ENCODE measurements at regions not wholly inside any gene's neighbourhood (a gene's known extent, or its start where the extent isn't known, plus 50 kb on each side); places are given as distances from the start of the nearest gene placed in this dataset.
A peak's percentile ranks its signal among the peaks of the same experiment; 100 is the strongest.
"Not testable (repeated sequence)": the region's sequence is repeated elsewhere in the genome, so short reads cannot be mapped to it uniquely, and the experiment has no call there.

DNA sequence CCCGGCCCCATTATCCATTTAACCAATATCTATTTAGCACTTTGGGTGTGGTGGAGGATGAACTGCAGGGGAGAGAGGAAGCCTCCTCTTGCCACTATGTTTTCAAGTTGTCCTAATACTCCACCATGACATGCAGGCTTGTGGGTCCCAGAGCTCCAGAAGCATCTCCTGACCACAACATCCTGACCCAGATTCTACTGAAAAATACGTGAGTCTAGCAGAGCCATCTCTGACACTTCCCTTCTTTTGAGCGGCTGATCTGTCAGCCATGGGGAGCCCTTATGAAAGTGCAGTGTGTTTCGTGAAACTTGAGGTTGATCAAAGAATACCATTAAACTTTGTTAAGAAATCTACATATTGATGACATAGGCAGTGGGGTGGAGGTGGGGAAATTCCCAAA is 126.6 kb downstream of the UNC93B1 start:
- not testable (repeated sequence) for DNase-seq (ENCODE audit: low spot score)

DNA sequence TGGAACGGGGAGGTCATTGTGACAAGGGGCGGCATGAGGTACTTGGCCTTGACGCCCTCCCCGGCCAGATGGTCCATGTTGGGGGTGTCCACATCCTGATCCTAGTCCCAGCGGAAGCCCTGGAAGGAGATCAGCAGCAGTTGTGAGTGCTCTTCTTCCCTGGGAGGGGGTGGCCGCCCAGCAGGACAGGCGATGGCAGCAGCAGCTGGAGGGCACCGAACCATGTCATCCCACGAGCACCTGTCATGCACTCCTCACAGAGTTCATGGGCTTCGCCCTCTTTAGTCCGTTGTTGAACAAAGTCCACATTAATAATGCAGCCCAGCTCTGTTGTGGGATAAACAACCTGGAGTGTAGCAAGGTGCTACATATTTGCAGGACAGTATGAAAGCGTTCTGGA is 130.7 kb downstream of the UNC93B1 start:
- DNase-seq (ENCODE audit: low spot score), result not testable (repeated sequence)

DNA sequence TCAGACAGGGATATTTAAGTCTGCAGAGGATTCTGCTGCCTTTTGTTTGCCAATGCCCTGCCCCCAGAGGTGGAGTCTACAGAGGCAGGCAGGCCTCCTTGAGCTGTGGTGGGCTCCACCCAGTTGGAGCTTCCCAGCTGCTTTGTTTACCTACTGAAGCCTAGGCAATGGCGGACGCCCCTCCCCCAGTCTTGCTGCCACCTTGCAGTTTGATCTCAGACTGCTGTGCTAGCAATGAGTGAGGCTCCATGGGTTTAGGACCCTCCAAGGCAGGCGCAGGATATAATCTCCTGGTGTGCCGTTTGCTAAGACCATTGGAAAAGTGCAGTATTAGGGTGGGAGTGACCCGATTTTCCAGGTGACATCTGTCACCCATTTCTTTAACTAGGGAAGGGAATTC is 132.7 kb downstream of the UNC93B1 start:
- DNase-seq (ENCODE audit: low spot score), result not testable (repeated sequence)

DNA sequence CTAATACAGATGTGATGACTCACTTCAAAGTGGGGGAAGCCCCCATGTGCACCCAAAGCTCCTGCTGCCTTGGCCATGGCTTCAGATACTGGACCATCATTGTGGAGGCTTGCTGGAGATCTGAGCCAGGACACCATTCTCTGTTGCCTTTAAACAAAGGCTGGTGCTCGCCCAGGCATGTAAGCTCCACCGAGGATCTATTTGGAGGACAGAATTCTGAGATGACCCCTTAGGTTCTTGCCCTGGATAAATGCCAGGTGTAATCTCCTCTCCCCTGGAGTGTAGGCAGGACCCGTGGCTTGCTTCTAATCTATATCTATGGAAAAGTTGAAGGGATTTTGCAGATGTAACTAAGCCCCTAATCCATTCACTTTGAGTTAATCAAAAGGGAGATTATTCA is 141.0 kb downstream of the UNC93B1 start:
- DNase-seq (ENCODE audit: low spot score), result not testable (repeated sequence)

DNA sequence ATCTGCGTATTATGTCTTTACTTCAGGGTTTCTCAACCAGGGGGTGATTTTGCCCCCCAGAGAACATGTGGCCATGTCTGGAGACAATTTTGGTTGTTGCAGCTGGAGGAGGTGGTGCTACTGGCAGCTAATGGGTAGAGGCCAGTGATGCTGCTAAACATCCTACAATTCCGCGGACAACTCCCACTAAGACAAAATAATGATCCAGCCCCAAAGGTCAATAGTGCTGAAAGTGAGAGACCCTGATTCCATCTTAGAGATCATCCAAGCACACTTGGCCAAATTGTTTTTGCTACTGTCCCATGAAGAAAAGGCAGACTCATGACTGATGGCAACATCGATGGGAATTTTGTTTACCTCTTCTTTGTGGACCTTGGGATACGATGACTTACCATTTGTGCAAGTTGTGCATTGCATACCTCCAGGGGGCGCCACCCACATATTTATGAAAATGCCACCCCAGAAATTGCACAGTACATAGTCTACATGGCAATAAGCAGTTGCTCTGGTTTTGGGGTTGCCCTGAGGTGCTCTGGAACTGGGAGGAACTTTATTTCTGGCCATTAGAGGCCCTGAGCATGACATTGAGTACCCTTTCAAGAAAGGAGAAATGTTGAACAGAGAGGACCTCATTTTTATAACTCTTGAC is 144.3 kb downstream of the UNC93B1 start:
- DNase-seq (ENCODE audit: low spot score), result not testable (repeated sequence)

DNA sequence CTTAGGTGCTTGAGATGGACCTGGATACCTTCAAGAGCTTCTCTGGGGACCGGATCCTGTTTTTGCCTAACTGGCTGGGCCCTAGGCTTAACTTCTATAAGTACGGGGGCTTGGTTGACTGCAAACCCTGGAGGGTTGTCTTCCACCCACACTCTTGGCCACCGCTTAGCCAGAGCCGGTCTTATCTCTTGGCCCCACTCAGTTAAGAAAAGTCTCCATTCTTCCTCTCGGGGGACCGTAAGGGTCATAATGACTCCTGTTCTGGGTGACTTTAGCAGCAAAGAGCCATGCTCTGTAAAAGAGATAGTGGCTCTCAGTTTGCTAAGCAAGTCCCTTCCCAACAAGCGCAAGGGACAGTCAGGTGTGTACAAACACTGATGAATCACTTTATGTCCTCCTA is 153.2 kb downstream of the UNC93B1 start:
- DNase-seq (ENCODE audit: low spot score), result not testable (repeated sequence)

DNA sequence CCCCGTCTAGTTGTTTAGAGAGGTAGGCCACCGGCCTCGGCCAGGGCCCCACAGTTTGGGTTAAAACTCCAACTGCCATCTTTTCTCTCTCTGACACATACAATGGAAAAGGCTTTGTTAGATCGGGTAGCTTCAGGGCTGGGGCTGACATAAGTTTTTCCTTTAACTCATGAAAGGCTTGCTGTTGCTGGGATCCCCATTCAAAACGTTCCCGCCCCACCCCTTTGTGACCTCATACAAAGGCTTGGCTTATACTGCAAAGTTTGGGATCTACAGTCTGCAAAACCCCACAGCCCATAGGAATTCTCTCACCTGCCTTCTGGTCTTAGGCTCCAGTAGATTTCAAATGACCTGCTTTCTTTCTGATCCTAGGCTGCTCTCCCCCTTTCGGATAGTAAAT is 154.1 kb downstream of the UNC93B1 start:
- not testable (repeated sequence) for DNase-seq (ENCODE audit: low spot score)

DNA sequence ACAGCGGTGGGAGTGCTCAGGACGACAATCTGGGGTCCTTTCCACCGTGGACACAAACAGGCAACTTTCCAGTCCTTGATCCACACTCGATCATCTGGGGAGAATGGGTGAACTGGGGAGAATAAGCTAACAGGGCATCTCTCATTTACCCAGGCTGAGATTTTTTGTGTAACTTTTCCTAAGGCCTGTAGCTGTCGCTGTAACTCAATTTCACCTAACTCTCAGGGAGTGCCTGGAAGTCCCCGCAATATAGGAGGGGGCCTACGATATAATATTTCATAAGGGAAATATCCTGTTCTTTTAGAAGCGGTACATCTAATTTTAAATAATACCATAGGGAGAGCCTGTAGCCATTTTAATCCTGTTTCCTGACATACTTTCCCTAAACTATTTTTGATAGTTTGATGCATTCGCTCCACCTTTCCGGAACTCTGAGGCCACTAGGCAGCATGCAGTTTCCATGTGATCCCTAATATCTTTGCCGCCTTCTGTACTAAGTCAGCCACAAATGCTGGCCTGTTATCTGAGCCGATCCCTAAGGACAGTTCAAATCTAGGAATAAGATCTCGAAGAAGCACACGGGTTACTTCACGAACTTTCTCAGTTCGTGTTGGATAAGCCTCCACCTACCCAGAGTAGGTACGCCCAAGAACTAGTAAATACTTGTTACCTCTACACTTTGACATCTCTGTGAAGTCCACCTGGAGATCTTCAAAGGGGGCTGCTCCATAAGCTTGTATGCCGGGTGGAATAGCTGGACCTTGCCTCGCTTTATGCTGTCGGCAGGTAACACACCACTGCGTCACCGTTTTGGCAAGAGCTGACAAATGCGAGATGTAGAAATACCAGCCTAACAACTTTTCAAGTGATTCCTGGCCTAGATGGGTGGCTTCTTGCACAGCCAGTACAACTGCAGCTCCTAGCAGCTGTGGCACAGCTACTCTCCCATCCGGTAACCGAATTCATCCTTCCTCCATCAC is 155.7 kb downstream of the UNC93B1 start:
- DNase-seq (ENCODE audit: low spot score), result not testable (repeated sequence)

DNA sequence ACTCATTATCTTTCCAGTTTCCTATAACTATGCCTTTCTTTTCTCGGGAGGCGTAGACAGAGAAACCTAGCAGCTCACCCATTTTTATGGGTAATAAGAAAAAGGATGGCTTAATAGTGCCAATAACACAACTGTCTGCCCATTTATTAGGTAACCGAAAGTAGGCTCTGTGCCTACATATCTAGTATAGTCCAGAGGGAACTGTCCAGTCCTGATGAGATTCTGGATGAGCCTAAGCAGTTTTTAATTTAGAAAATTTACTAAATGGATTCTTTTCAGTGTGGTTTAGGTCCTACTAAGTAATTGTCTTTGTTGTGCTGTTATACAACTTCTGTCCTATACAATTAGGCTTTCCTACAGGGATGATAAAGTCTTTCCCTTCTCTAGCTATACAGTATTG is 157.6 kb downstream of the UNC93B1 start:
- DNase-seq (ENCODE audit: low spot score), result not testable (repeated sequence)

DNA sequence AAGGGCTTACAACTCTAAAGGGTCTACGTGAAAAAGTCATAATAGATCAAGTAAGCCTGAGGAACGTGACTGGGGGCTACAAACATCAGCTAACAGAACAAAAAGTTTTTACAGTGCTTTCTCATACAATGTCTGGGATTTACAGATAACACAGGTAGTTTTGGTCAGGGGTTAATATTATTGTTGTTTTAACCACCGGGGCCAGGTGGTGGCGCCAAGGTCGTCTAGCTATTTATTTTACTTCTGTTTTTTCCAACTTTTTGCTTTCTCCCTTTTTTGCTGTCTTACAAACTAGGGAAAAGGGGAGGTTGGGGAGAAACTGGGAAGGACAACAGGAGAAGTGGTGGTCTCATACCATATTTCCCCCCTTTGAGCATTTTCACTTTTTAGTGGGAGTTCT is 158.6 kb downstream of the UNC93B1 start:
- DNase-seq (ENCODE audit: low spot score), result not testable (repeated sequence)

DNA sequence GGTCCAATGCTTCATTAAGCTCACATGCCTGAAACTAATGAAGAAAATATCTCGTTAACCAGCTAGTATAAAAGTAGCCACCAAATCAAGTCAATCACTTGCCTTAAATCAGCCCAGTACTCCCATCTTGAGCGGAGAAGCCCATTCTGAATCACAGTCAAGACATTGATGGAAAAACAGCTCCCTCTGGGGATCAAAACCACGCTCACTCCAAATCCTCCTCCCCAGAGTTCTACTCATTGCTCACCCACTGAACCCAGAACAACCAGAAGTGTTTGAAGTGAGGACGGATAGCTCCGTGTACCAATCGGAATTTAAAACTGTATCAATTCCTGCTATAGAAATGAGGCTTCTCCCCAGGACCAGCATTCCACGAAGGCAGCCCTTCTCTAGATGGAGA is 163.3 kb downstream of the UNC93B1 start:
- not testable (repeated sequence) for DNase-seq (ENCODE audit: low spot score)

DNA sequence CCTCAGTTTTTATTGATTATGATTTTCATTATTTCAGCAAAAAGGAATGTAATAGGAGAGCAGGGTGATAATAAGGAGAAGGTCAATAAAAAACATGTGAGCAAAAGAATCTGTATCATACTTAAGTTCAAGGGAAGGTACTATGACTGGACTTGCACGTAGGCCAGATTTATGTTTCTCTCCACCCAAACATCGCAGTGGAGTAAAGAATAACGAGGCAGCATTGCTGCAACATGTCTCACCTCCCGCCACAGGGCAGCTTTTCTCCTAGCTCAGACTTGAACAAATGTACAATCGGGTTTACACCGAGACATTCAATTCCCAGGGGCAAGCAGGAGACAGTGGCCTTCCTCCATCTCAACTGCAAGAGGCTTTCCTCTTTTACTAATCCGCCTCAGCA is 155.7 kb upstream of the ALDH3B2 start:
- DNase-seq (ENCODE audit: low spot score), result not testable (repeated sequence)

DNA sequence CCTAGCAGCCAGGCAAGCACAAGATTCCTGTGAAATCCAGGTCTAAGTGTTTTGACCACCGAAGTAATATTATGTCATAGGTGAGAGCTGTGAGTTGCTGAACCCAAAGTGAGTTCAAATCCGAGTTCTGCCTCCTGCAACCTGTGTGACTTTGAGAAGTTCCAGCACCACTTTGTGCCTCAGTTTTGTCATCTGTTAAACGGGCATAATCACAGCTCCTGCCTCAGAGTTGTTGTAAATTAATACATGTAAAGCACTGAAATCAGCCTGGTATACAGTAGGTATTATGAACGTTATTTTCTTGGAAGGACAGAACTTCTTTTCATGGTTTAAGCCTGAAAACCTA is 152.5 kb upstream of the ALDH3B2 start:
- not testable (repeated sequence) for DNase-seq (ENCODE audit: low spot score)

DNA sequence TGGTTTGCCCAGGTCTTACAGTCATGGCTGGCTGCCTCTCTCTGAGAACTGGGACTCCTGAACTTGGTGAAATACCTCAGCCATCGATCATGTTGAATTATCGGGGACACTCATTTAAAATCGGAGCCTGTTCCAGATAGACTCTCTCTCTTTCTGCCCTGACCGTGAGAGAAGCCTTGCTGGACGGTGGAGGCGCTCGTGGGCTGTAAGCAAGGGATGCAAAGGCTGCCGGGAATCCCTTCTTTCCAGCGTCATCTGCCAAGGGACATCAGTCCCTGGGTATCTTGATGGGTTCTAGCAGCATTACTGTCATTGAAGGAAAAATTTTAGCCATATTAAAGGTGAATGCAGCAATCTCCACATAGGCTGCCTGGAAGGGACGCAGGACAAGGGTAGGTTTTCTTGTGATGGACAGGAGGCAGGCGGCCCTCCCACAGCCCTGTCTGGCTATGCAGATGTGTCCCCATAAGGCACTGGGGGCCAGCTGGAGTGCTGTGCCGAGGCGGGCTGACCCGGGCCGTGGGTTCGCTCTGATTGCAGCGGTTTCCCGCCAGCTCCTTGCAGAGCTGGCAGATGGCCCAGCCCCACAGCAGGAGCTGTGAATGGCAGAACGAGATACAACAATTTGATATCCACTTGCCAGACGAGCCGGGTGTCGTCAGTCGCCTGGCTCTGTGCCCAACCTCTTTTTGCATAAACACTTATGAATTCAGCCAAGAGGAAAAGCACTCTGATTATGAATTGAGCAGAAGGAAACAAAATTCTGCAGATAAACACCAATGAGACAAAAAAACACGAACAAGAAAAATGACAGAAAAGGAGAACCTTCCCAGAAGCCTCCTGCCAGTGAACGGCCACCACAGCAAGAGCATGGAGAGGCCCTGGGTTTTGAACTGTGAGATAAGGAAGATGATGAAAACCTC is 151.9 kb upstream of the ALDH3B2 start:
- DNase-seq (ENCODE audit: low spot score), result peak; percentile 91

DNA sequence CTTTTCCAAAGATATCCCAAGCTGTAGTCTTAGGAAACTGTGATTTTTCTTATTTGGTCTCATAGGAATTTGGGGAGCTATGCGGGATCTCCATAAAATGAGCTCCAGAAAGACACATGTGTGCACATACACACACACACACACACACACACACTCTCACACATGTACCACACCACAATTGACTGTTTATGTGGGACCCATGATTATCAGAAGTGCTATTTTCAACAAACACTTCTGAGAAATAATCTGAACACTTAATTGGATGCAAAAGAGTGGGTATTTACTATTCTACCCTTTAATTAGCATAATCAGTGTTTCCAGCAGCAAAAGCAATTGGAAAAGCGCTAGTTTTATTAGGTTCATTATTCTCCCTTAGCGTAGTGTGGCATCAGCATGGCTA is 150.4 kb upstream of the ALDH3B2 start:
- not testable (repeated sequence) for DNase-seq (ENCODE audit: low spot score)

DNA sequence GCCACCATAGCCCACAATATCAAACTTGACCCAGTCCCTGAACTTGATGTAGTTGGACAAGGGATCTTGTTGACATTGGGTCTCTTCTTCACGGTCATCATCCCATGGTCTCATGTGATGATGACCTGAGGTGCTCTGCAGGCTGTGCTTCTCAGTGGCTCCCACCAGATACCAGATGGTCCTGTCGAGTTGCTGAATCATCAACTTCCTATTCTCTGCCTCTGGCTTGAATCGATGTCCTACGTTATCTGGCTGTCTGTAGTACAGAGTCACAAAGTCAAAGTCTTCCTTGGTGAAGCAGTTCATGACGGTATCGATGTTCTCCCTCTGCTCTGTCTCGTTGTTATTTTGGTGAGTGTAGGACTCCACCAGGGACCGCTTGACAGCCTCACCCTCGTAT is 145.7 kb upstream of the ALDH3B2 start:
- no peak for DNase-seq (ENCODE audit: low spot score)

DNA sequence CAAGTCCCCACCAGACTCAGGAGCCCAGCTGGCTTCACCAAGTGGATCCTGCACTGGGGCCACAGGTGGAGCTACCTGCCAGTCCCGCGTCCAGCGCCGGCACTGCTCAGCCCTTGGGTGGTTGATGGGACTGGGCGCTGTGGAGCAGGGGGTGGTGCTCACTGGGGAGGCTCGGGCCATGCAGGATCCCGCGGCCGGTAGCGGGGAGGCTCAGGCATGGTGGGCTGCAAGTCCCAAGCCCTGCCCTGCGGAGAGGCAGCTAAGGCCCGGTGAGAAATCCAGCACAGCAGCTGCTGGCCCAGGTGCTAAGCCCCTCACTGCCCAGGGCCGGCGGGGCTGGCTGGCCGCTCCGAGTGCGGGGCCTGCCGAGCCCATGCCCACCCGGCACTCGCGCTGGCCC is 143.1 kb upstream of the ALDH3B2 start:
- DNase-seq (ENCODE audit: low spot score), result not testable (repeated sequence)

DNA sequence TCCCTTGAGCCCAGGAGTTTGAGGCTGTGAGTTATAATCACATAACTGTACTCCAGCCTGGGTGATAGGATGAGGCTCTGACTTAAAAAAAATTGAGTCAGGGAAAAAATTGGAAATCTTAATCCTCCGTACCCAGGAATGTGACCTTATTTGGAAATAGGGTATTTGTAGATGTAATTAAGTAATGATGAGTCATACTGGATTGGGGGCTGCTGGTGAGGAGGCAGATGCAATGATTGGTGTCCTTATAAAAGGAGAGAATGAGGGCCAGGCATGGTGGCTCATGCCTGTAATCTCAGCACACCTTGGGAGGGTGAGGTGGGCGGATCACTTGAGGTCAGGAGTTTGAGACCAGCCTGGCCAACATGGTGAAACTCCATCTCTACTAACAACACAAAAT is 134.9 kb upstream of the ALDH3B2 start:
- not testable (repeated sequence) for DNase-seq (ENCODE audit: low spot score)

DNA sequence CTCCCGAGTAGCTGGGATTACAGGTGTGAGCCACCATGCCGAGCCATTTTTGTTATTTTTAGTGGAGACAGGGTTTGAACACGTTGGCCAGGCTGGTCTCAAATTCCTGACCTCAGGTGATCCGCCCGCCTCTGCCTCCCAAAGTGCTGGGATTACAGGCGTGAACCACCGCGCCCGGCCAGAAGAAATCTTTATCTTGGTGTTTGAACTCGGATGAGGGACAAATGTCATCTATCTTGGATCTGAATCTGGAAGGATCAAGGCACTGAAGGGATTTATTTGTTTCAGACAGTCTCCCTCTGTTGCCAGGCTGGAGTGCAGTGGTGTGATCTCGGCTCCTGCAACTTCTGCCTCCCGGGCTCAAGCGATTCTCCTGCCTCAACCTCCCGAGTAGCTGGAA is 133.5 kb upstream of the ALDH3B2 start:
- DNase-seq (ENCODE audit: low spot score), result not testable (repeated sequence)

DNA sequence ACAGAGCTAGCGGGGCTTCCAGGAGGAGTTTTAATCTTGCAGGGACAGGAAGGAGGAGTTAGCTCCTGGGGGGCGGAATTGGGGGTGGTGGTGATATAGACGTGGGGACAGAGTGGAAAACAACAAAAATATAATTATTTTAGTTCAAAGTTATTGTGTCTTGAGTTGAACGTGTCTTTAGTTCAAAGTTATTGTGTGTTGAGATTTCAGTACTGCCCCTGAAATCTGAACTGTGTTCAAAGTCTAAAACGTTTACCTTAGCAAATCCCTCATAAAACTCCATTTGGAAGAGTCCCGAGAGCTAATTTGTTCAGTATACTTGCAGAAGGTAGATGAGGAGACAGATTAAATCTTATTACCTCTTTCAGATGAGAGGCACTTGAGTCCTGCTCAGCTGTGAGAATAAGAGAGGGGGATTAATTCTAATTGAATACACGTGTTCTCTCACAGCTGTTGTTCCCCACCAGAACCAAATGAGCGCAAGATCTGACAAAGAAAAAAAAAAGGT is 132.4 kb upstream of the ALDH3B2 start:
- not testable (repeated sequence) for DNase-seq (ENCODE audit: low spot score)

DNA sequence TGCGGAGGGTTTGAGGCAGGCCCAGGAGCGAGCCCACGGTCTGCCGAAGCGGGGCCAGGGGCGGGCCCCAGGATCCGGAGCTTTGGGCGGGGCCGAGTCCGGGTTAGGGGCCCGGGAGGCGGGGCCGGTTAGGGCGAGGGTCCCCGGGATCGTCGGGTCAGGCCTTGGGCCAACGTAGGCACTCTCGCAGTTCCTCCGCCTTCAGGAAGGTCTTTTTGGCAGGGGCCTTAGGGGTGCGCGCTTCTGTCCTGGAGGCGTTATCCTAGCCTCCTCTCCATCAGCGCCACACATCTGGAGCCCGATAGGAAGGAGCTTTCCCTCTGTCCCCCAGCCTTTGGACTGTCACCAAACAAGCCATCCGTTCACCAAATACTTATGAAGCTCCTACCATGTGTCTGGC is 131.8 kb upstream of the ALDH3B2 start:
- not testable (repeated sequence) for DNase-seq (ENCODE audit: low spot score)

All from mesenteric fat pad (tissue), 1 donor.